Skeletal muscle satellite cell (primary cell): ENCODE measurements at regions not wholly inside any gene's neighbourhood (a gene's known extent, or its start where the extent isn't known, plus 50 kb on each side); places are given as distances from the start of the nearest gene placed in this dataset.
"Not testable (repeated sequence)": the region's sequence is repeated elsewhere in the genome, so short reads cannot be mapped to it uniquely, and the experiment has no call there.

Experiments
- H3K27me3 ChIP-seq: 2 replicates; pipeline ENCODE4 v1.7.0; 2013; ENCODE audit warnings: low read length; ENCODE audit not compliant: control insufficient read depth, insufficient read depth
- H3K36me3 ChIP-seq: 2 replicates; pipeline ENCODE4 v1.7.0; 2013; ENCODE audit warnings: mild to moderate bottlenecking, control low read depth, low read length; ENCODE audit not compliant: insufficient read depth
- H3K4me1 ChIP-seq: 2 replicates; pipeline ENCODE4 v1.7.0; 2013; ENCODE audit warnings: low read length; ENCODE audit not compliant: control insufficient read depth, insufficient read depth
- H3K4me2 ChIP-seq: 2 replicates; pipeline ENCODE4 v1.7.0; 2013; ENCODE audit warnings: mild to moderate bottlenecking, low read length
- H3K4me3 ChIP-seq: 2 replicates; pipeline ENCODE4 v1.7.0; 2013; ENCODE audit warnings: low read length
- H3K9ac ChIP-seq: 2 replicates; pipeline ENCODE4 v1.7.0; 2013; ENCODE audit warnings: mild to moderate bottlenecking, low read depth, low read length, moderate library complexity
- H3K9me3 ChIP-seq: replicated peaks from 2 replicates; pipeline ENCODE4 v1.7.0; 2013; ENCODE audit warnings: mild to moderate bottlenecking, control low read depth, low read length

DNA sequence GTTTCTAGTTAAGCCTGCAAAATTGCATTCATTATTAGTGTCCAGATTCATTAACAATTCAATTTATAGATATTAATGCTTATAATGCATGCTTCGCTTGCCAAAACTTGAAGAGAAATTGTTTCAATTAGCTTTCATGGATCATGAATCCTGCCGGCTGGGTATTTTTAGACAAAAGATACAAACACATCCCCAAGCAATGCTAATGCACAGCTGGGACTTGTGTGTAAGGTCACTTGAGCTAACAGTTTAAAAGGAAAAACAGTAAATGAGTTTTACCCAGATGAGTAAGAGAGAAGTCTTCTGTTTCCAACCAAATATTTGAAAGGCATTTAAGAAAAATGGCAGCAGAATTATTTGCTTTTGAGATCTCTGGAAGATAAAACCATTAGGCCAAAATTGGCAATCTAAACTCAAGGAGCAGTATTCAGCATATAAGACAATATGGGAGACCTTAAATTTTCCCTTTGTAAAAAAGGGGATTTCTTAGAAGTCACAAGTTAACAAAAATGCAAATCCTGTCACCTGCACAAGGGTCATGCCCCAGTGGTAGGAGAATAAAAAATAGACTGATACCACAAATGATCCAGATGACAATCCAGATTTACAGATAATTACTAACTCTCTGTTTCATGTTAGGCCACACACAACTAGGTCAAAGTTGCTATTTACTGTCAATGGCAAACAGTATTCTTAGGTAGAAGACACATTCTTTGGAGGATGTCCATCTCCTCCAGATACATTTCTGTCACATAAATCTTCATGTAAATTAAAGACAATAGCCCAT, 418.4 kb upstream of the PMFBP1 start:
- Histone ChIP-seq H3K4me1 (no peaks in the 10 kb centered on the region), H3K9me3 (no peaks in the 10 kb centered on the region), H3K4me2 (no peak overlapping the region), H3K9ac (no peak overlapping the region), H3K27me3 (no peaks in the 10 kb centered on the region), H3K4me3 (no peak overlapping the region), H3K36me3 (no peaks in the 10 kb centered on the region)

DNA sequence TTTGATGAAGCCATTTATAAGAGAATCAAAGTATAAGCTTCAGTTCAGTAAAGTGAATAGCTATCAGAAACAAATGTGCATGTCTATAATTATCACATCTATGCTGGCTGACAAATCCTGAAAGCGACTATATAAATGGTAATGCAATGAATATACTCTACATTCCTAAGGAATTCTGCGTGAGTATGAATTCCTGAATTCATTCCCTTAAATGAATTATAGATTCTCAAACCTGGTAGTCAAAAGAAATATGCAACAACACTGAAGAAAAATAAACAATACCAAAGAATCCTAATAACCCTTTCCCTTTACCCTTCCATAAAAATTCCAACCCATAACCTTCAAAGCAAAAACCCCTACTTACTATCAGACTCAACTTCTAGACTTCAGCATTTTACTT, 416.6 kb upstream of the PMFBP1 start:
- no peak overlapping the region for H3K9ac ChIP-seq
- H3K9me3 ChIP-seq, result no peaks in the 10 kb centered on the region
- H3K4me3 ChIP-seq, result no peak overlapping the region
- no peak overlapping the region for H3K4me2 ChIP-seq
- H3K36me3 ChIP-seq, result no peaks in the 10 kb centered on the region
- no peaks in the 10 kb centered on the region for H3K27me3 ChIP-seq
- H3K4me1 ChIP-seq, result no peaks in the 10 kb centered on the region

DNA sequence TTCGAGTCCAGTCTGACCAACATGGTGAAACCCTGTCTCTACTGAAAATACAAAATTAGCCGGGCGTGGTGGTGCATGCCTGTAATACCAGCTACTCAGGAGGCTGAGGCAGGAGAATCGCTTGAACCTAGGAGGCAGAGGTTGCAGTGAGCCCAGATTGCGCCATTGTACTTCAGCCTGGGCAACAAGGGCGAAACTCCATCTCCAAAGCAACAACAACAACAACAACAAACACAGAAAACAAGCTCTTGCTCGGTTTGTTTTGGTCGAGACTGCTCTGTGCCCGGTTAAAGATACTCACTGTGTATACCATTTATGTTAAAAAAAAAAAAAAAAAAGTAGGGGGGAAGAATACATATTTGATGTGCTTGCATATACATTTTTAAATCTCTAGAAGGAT, 406.1 kb upstream of the PMFBP1 start:
- not testable (repeated sequence) for H3K27me3 ChIP-seq, H3K36me3 ChIP-seq, H3K9me3 ChIP-seq, H3K9ac ChIP-seq, H3K4me3 ChIP-seq, H3K4me2 ChIP-seq, H3K4me1 ChIP-seq

DNA sequence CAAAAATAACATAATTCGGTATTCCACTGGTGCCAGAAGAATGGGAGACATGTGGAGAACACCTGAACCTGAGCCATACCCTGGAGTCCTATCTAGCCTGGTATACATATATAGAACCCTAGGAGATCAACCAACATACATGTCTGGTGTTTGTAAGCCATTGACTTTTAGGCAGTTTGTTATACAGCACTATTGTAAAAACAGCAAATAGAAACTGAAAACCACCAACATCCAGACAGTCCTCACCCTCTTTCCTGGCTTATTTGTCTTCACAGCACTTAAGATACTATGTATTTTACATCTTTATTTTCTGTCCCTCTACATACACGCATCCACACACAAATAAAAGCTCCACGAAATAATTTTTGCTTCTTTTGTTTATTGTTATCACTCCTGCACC, 404.2 kb upstream of the PMFBP1 start:
- H3K4me1 ChIP-seq, result no peaks in the 10 kb centered on the region
- H3K36me3 ChIP-seq, result no peaks in the 10 kb centered on the region
- H3K9ac ChIP-seq, result no peak overlapping the region
- no peaks in the 10 kb centered on the region for H3K27me3 ChIP-seq
- no peak overlapping the region for H3K4me2 ChIP-seq
- H3K4me3 ChIP-seq, result no peak overlapping the region
- no peaks in the 10 kb centered on the region for H3K9me3 ChIP-seq

DNA sequence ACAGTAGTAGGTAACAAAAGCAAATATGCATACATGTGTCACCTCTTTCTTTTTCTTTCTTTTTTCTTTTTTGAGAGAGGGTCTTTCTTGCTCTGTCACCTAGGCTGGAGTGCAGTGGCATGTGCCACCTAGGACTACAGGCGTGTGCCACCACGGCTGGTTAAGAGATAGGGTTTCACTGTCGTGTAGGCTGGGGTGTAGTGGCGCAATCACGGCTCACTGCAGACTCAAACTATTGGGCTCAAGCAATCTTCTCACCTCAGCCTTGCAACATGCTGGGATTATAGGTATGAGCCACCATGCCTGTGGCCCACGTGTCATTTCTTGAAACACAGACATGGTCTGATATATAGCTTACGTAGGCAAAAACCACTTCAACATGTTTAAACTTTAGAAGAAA, 397.7 kb upstream of the PMFBP1 start:
- no peak overlapping the region for H3K9ac ChIP-seq

DNA sequence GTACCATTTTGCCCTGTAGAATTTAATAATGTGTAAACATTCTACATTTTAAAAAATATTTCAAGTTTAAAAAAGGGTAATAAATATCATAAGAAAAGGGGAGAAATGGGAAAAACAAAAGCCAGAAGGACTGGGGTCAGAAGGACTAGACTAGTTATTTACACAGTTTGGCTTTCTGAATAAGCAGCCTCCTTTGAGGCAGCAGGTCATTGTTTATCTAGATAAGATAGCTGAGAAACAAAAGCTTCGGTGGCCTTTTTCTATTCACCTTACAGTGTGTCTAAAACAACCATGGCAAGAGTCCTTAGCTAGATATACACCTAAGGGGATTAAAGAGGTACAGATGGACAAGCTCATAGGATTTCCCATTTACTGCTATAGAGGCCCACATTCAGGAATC, 396.5 kb upstream of the PMFBP1 start:
- H3K9me3 ChIP-seq, result no peaks in the 10 kb centered on the region
- no peaks in the 10 kb centered on the region for H3K27me3 ChIP-seq
- no peaks in the 10 kb centered on the region for H3K4me1 ChIP-seq
- no peak overlapping the region for H3K4me3 ChIP-seq
- H3K36me3 ChIP-seq, result no peaks in the 10 kb centered on the region
- H3K9ac ChIP-seq, result no peak overlapping the region
- no peak overlapping the region for H3K4me2 ChIP-seq

More for the DNA sequence above, 397.7 kb upstream of the PMFBP1 start:
- Histone ChIP-seq H3K9me3 (no peaks in the 10 kb centered on the region), H3K27me3 (no peaks in the 10 kb centered on the region), H3K36me3 (no peaks in the 10 kb centered on the region), H3K4me2 (no peak overlapping the region), H3K4me3 (no peak overlapping the region), H3K4me1 (no peaks in the 10 kb centered on the region)

DNA sequence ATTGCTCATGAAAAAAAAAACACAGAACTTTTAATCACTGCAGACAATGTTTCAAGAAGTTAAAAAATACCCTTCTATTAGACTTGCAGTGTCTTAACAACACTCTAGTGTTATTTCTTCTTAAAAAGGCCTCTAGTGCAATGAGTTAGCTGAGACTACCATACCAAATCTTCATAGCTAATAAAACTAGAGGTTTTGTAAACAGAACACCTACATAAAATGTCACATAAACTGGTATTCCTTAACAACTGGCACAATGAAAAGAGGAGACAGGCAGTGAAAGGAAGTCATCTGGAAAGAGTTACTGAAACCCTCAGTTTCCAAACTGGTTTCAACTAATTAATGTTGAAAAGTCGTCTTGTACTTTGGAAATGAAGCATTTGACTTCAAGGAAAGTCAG, 394.2 kb upstream of the PMFBP1 start:
- Histone ChIP-seq H3K9me3 (no peaks in the 10 kb centered on the region), H3K4me3 (no peak overlapping the region), H3K4me2 (no peak overlapping the region), H3K27me3 (no peaks in the 10 kb centered on the region), H3K36me3 (no peaks in the 10 kb centered on the region), H3K9ac (no peak overlapping the region), H3K4me1 (no peaks in the 10 kb centered on the region)

DNA sequence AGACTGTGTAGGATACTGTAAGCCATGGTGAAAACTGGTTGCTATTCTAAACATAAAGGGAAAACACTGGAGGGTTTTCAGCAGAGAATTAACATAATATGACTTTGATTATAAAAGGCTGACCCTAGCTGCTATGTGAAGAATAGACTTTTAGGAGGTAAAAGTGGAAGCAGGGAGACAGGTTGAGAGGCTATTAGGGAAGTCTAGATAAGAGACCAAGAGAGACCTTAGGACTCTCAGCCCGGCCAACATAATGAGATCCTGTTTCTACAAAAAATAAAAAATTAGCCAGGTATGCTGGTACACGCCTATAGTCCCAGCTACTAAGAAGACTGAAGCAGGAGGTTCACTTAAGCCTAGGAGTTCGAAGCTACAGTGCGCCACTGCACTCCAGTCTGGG, 393.2 kb upstream of the PMFBP1 start:
- no peak overlapping the region for H3K4me2 ChIP-seq
- no peaks in the 10 kb centered on the region for H3K36me3 ChIP-seq
- H3K9me3 ChIP-seq, result no peaks in the 10 kb centered on the region
- no peak overlapping the region for H3K9ac ChIP-seq
- H3K27me3 ChIP-seq, result no peaks in the 10 kb centered on the region
- H3K4me1 ChIP-seq, result no peaks in the 10 kb centered on the region
- no peak overlapping the region for H3K4me3 ChIP-seq

DNA sequence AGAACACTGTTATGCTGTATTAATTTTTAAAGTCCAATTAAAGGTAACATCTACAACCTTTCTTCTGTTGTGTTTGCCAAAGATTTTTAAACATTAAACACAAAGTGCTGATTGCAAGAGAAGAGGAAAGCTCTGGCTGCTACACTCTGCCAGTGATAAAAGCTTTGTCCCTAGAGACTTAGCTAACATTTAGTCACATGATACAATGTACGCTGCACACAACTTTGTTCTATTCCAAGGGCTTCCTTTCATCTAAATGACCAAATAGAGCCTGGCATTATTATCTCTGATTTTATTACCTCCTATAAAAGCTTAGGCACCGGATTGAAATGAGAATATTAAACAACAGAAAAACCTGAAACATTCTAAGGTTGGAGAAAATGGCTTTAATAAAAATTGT, 388.7 kb upstream of the PMFBP1 start:
- Histone ChIP-seq H3K4me2 (no peak overlapping the region), H3K9ac (no peak overlapping the region), H3K9me3 (no peaks in the 10 kb centered on the region), H3K27me3 (no peaks in the 10 kb centered on the region), H3K36me3 (no peaks in the 10 kb centered on the region), H3K4me3 (no peak overlapping the region), H3K4me1 (no peaks in the 10 kb centered on the region)

DNA sequence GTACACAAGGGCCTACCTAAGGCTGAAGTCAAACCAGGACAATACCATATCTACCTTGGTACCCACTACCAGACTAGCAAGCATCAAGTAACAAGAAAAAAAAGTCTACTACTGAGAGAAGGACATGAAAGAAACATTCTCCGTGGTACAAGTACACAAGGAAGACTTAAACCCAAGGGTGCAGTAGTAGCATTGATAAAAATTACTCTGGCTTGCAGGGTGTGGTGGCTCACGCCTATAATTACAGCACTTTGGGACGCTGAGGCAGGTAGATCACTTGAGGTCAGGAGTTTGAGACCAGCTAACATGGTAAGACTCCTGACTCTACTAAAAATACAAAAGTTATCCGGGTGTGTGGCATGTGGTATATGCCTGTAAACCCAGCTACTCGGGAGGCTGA, 386.5 kb upstream of the PMFBP1 start:
- Histone ChIP-seq H3K4me1 (no peaks in the 10 kb centered on the region), H3K27me3 (no peaks in the 10 kb centered on the region), H3K36me3 (no peaks in the 10 kb centered on the region), H3K4me3 (no peak overlapping the region), H3K9me3 (no peaks in the 10 kb centered on the region), H3K9ac (no peak overlapping the region), H3K4me2 (no peak overlapping the region)

DNA sequence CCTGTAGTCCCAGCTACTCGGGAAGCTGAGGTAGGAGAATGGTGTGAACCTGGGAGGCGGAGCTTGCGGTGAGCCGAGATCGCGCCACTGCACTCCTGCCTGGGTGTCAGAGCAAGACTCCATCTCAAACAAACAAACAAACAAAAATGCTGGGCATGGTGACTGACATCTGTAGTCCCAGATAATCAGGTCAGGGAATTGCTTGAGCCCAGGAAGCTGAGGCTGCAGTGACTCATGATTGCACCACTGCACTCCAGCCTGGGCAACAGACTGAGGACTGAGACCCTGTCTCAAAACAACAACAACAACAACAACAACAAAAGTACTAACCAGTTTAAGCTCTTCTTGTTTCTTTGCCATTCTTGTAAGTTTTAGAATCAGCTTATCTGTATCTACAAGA, 383.0 kb upstream of the PMFBP1 start:
- H3K9ac ChIP-seq, result no peak overlapping the region
- no peaks in the 10 kb centered on the region for H3K9me3 ChIP-seq
- no peak overlapping the region for H3K4me2 ChIP-seq
- no peaks in the 10 kb centered on the region for H3K27me3 ChIP-seq
- H3K4me1 ChIP-seq, result peaks cover 3% of the 10 kb centered on the region
- no peak overlapping the region for H3K4me3 ChIP-seq
- H3K36me3 ChIP-seq, result no peaks in the 10 kb centered on the region

DNA sequence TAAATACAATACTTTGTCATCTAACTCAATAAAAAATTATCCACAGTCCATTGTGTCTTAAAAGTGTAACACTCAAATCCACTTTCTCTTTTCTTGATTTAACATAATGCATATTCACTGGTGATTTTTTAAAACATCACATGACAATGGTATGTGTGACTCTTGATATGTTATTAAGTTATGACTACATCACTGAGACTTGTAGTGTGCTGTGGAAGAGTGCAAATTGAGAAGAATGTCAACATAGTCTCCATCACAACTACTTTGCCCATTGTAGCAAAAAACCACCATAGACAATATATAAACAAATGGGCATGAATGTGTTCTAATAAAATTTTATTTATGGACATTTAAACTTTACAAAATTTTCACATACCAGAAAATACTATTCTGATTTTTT, 380.7 kb upstream of the PMFBP1 start:
- no peak overlapping the region for H3K4me3 ChIP-seq
- no peak overlapping the region for H3K4me2 ChIP-seq
- H3K4me1 ChIP-seq, result peaks cover 3% of the 10 kb centered on the region
- H3K27me3 ChIP-seq, result no peaks in the 10 kb centered on the region
- no peaks in the 10 kb centered on the region for H3K36me3 ChIP-seq
- no peaks in the 10 kb centered on the region for H3K9me3 ChIP-seq
- no peak overlapping the region for H3K9ac ChIP-seq
